ENCODE measurements at regions not wholly inside any gene's neighbourhood (a gene's known extent, or its start where the extent isn't known, plus 50 kb on each side); places are given as distances from the start of the nearest gene placed in this dataset.

- no peaks in the 10 kb centered on the region for H3F3A ChIP-seq (ENCODE audit: low read depth)
- no peaks in the 10 kb centered on the region for H4K20me1 ChIP-seq (ENCODE audit: low read depth)
- no peaks in the 10 kb centered on the region for H3K79me2 ChIP-seq (ENCODE audit: low read depth)
- H3K4me2 ChIP-seq, result no peak overlapping the region
- no peak for DNase-seq (ENCODE audit: low spot score)
- TF ChIP-seq, protein P1, sequence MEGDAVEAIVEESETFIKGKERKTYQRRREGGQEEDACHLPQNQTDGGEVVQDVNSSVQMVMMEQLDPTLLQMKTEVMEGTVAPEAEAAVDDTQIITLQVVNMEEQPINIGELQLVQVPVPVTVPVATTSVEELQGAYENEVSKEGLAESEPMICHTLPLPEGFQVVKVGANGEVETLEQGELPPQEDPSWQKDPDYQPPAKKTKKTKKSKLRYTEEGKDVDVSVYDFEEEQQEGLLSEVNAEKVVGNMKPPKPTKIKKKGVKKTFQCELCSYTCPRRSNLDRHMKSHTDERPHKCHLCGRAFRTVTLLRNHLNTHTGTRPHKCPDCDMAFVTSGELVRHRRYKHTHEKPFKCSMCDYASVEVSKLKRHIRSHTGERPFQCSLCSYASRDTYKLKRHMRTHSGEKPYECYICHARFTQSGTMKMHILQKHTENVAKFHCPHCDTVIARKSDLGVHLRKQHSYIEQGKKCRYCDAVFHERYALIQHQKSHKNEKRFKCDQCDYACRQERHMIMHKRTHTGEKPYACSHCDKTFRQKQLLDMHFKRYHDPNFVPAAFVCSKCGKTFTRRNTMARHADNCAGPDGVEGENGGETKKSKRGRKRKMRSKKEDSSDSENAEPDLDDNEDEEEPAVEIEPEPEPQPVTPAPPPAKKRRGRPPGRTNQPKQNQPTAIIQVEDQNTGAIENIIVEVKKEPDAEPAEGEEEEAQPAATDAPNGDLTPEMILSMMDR (IDR thresholded peaks at IDR 0.05), result no peak
- TF ChIP-seq EZH2phosphoT487 (IDR thresholded peaks at IDR 0.05) (no peak), EZH2 (IDR thresholded peaks at IDR 0.05) (no peak)
- H3K4me1 ChIP-seq, result no peaks in the 10 kb centered on the region
- H3K27me3 Mint-ChIP-seq (ENCODE audit: insufficient read depth, low read depth), result no peaks in the 10 kb centered on the region
- H3K9me3 Mint-ChIP-seq, result no peaks in the 10 kb centered on the region
- no peak overlapping the region for H3K9ac ChIP-seq
- H3K4me1 Mint-ChIP-seq, result no peaks in the 10 kb centered on the region
- H2AFZ ChIP-seq (replicated peaks), result no peak overlapping the region
- no peaks in the 10 kb centered on the region for H3K36me3 ChIP-seq
- no peak overlapping the region for H3K4me3 Mint-ChIP-seq
- no peaks in the 10 kb centered on the region for H3K9me3 ChIP-seq (ENCODE audit: low read depth)
- no peak overlapping the region for H3K27ac ChIP-seq
- no peaks in the 10 kb centered on the region for H3K27me3 ChIP-seq
- H3K27ac Mint-ChIP-seq, result no peak overlapping the region
- no peak overlapping the region for H3K4me3 ChIP-seq
- no peaks in the 10 kb centered on the region for H3K36me3 Mint-ChIP-seq
Observed at GRCh38 chr12:86741531-86741930, 485.3 kb upstream of the MGAT4C start.

- no peaks in the 10 kb centered on the region for H3K9me3 Mint-ChIP-seq
- no peaks in the 10 kb centered on the region for H3K4me1 ChIP-seq
- no peaks in the 10 kb centered on the region for H3K27me3 Mint-ChIP-seq (ENCODE audit: insufficient read depth, low read depth)
- no peaks in the 10 kb centered on the region for H3K79me2 ChIP-seq (ENCODE audit: low read depth)
- H3K4me1 Mint-ChIP-seq, result no peaks in the 10 kb centered on the region
- H3K9me3 ChIP-seq (ENCODE audit: low read depth), result no peaks in the 10 kb centered on the region
- no peak for DNase-seq (ENCODE audit: low spot score)
- H3K27ac ChIP-seq, result no peak overlapping the region
- H3K36me3 ChIP-seq, result no peaks in the 10 kb centered on the region
- H3K27ac Mint-ChIP-seq, result no peak overlapping the region
- TF ChIP-seq EZH2phosphoT487 (IDR thresholded peaks at IDR 0.05), result no peak
- no peak for TF ChIP-seq EZH2 (IDR thresholded peaks at IDR 0.05)
- TF ChIP-seq, protein P1 (IDR thresholded peaks at IDR 0.05), result no peak
- H3K4me3 Mint-ChIP-seq, result no peak overlapping the region
- H3K36me3 Mint-ChIP-seq, result no peaks in the 10 kb centered on the region
- no peak overlapping the region for H3K9ac ChIP-seq
- H3K27me3 ChIP-seq, result no peaks in the 10 kb centered on the region
- H2AFZ ChIP-seq (replicated peaks), result no peak overlapping the region
- no peak overlapping the region for H3K4me2 ChIP-seq
- H4K20me1 ChIP-seq (ENCODE audit: low read depth), result no peaks in the 10 kb centered on the region
- no peaks in the 10 kb centered on the region for H3F3A ChIP-seq (ENCODE audit: low read depth)
- H3K4me3 ChIP-seq, result no peak overlapping the region
Observed at GRCh38 chr12:86735851-86736250, 479.7 kb upstream of the MGAT4C start.

DNA sequence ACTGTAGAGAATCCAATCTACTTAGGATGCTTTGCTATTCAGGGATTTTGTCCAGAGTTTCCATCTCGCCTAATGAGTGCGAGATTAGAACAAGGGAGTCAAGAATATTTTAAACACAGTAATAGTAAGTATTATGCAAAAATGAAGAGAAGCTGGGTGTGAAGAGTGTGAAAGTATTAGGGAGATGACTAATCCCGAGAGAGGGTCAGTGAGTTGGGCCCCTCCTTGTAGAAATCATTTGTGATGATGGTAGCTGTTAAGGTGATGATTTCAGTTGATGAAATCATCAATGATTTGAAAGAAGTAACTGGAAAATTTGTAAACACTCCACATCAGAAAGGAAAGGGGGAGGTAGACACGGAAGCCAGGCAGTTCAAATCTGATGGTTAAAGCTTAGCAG, 478.9 kb upstream of the MGAT4C start:
- no peaks in the 10 kb centered on the region for H3K4me1 Mint-ChIP-seq
- Histone ChIP-seq H3K4me2 (no peak overlapping the region), H3K79me2 (ENCODE audit: low read depth) (no peaks in the 10 kb centered on the region), H3K27ac (no peak overlapping the region), H3K36me3 (no peaks in the 10 kb centered on the region), H4K20me1 (ENCODE audit: low read depth) (no peaks in the 10 kb centered on the region), H3K27me3 (no peaks in the 10 kb centered on the region), H3F3A (ENCODE audit: low read depth) (no peaks in the 10 kb centered on the region), H2AFZ (replicated peaks) (no peak overlapping the region), H3K9ac (no peak overlapping the region), H3K9me3 (ENCODE audit: low read depth) (no peaks in the 10 kb centered on the region), H3K4me3 (no peak overlapping the region), H3K4me1 (no peaks in the 10 kb centered on the region)
- no peaks in the 10 kb centered on the region for H3K36me3 Mint-ChIP-seq
- no peak overlapping the region for H3K4me3 Mint-ChIP-seq
- no peaks in the 10 kb centered on the region for H3K9me3 Mint-ChIP-seq
- no peak for DNase-seq (ENCODE audit: low spot score)
- no peaks in the 10 kb centered on the region for H3K27me3 Mint-ChIP-seq (ENCODE audit: insufficient read depth, low read depth)
- TF ChIP-seq, protein P1 (IDR thresholded peaks at IDR 0.05), result no peak
- TF ChIP-seq EZH2phosphoT487 (IDR thresholded peaks at IDR 0.05) (no peak), EZH2 (IDR thresholded peaks at IDR 0.05) (no peak)
- H3K27ac Mint-ChIP-seq, result no peak overlapping the region

GRCh38 chr12:86730233-86730632, 474.0 kb upstream of the MGAT4C start:
- H3K36me3 ChIP-seq, result no peaks in the 10 kb centered on the region
- H3K9me3 ChIP-seq (ENCODE audit: low read depth), result no peaks in the 10 kb centered on the region
- TF ChIP-seq EZH2 (IDR thresholded peaks at IDR 0.05) (no peak), EZH2phosphoT487 (IDR thresholded peaks at IDR 0.05) (no peak)
- H4K20me1 ChIP-seq (ENCODE audit: low read depth), result no peaks in the 10 kb centered on the region
- H3K4me1 Mint-ChIP-seq, result no peaks in the 10 kb centered on the region
- H3K4me3 Mint-ChIP-seq, result no peak overlapping the region
- H3K27ac Mint-ChIP-seq, result no peak overlapping the region
- no peaks in the 10 kb centered on the region for H3K27me3 Mint-ChIP-seq (ENCODE audit: insufficient read depth, low read depth)
- no peak overlapping the region for H3K4me3 ChIP-seq
- H3K4me1 ChIP-seq, result no peaks in the 10 kb centered on the region
- H3F3A ChIP-seq (ENCODE audit: low read depth), result no peaks in the 10 kb centered on the region
- H3K27me3 ChIP-seq, result no peaks in the 10 kb centered on the region
- no peaks in the 10 kb centered on the region for H3K9me3 Mint-ChIP-seq
- no peaks in the 10 kb centered on the region for H3K36me3 Mint-ChIP-seq
- no peak overlapping the region for H3K27ac ChIP-seq
- no peak overlapping the region for H2AFZ ChIP-seq (replicated peaks)
- no peaks in the 10 kb centered on the region for H3K79me2 ChIP-seq (ENCODE audit: low read depth)
- DNase-seq (ENCODE audit: low spot score), result no peak
- H3K4me2 ChIP-seq, result no peak overlapping the region
- H3K9ac ChIP-seq, result no peak overlapping the region
